Panc1 (cell line): ENCODE measurements at regions not wholly inside any gene's neighbourhood (a gene's known extent, or its start where the extent isn't known, plus 50 kb on each side); places are given as distances from the start of the nearest gene placed in this dataset.

Source experiments
- ATAC-seq: fragments of 200-7000 bp; cut with Tn5 transposase; 2 replicates; pipeline ENCODE4 v1.9.1; 2020; ENCODE audit warnings: mild to moderate bottlenecking, moderate library complexity
- BruUV-seq: library from RNA; stranded (reverse); fragments of 400-500 nt; replicated peaks from 2 replicates; lab custom pipeline; 2021; lab: Mats Ljungman, UMichigan
- CTCF ChIA-PET: fragments of 300-600 bp; sonication (Branson Sonifier 250); formaldehyde crosslinking; loops from one replicate; lab custom pipeline; 2022; ENCODE audit warnings: antibody characterized with exemption; lab: Charles Lee
- POLR2A ChIA-PET: fragments of 300-600 bp; sonication (Branson Sonifier 250); formaldehyde crosslinking; loops from one replicate; lab custom pipeline; 2022; ENCODE audit warnings: antibody characterized with exemption; lab: Charles Lee
- DNase-seq: peaks from one replicate; pipeline ENCODE4 v3.0.0-alpha.2; 2010; ENCODE audit warnings: low read depth, low spot score
- H3K27ac ChIP-seq: 2 replicates; pipeline ENCODE4 v1.5.1; 2011; ENCODE audit warnings: mild to moderate bottlenecking, low read length, inconsistent platforms
- H3K27me3 ChIP-seq: fragments of 200-500 bp; sonication (Bioruptor generic); 2 replicates; pipeline ENCODE4 v1.6.0; 2014; ENCODE audit warnings: low read length, inconsistent platforms; ENCODE audit not compliant: control insufficient read depth, insufficient read depth
- H3K36me3 ChIP-seq: fragments of 200-500 bp; sonication (Bioruptor generic); 2 replicates; pipeline ENCODE4 v1.5.1; 2014; ENCODE audit warnings: inconsistent platforms, mild to moderate bottlenecking, low read length, moderate library complexity; ENCODE audit not compliant: control insufficient read depth, insufficient read depth
- H3K4me1 ChIP-seq: 2 replicates; pipeline ENCODE4 v1.5.1; 2011; ENCODE audit warnings: inconsistent platforms, mild to moderate bottlenecking, low read length, moderate library complexity; ENCODE audit not compliant: control insufficient read depth, insufficient read depth
- H3K4me3 ChIP-seq, 2 experiments: 2 replicates each; pipeline ENCODE4 v1.5.1; 2011 to 2012; ENCODE audit warnings: low read depth in 2 of 2, low read length in 2 of 2, mild to moderate bottlenecking in 2 of 2, inconsistent platforms in 1 of 2, moderate library complexity in 1 of 2
- H3K9me3 ChIP-seq: fragments of 200-500 bp; sonication (Bioruptor generic); 2 replicates; pipeline ENCODE4 v1.5.1; 2014; ENCODE audit warnings: low read depth, mild to moderate bottlenecking, inconsistent platforms, low read length, moderate library complexity; ENCODE audit not compliant: control insufficient read depth, insufficient read depth
- CTCF ChIP-seq: fragments of 450-650 bp; IDR thresholded peaks from 2 replicates; pipeline ENCODE4 v1.5.1; 2017; ENCODE audit warnings: mild to moderate bottlenecking
- POLR2AphosphoS5 ChIP-seq: IDR thresholded peaks from 2 replicates; pipeline ENCODE4 v1.6.1; 2012; ENCODE audit warnings: mild to moderate bottlenecking, low read depth, low read length, moderate library complexity
- REST ChIP-seq, 2 experiments: IDR thresholded peaks; 2 replicates each; pipeline ENCODE4 v1.6.1; 2011 to 2012; ENCODE audit warnings: low read depth in 2 of 2, control low read depth in 1 of 2, low read length in 1 of 2, mild to moderate bottlenecking in 1 of 2, moderate library complexity in 1 of 2; ENCODE audit not compliant: insufficient read depth in 1 of 2
- SIN3A ChIP-seq: IDR thresholded peaks from 2 replicates; pipeline ENCODE4 v1.6.1; 2012; ENCODE audit warnings: low read depth, mild to moderate bottlenecking, low read length, moderate library complexity, borderline replicate concordance; ENCODE audit not compliant: insufficient read depth
- TCF7L2 ChIP-seq: IDR thresholded peaks from 2 replicates; pipeline ENCODE4 v1.6.1; 2011; ENCODE audit warnings: mild to moderate bottlenecking, low read depth, low read length, inconsistent platforms
- in situ Hi-C: cut with HindIII; loops from 2 replicates; pipeline ENCODE4 v1.10.0; 2016; ENCODE audit warnings: low sequenced_read_pairs, low pct_unique_long_range_greater_than_20kb
- intact Hi-C: fragments of 100-400 bp; cut with micrococcal nuclease; formaldehyde crosslinking; loops from one replicate; pipeline ENCODE4 v1.10.0; 2022; ENCODE audit not compliant: unreplicated experiment

- H3K27ac ChIP-seq = no peak overlapping the region
- BruUV-seq = no TSS peak
- no peak overlapping the region for H3K4me3 ChIP-seq
- ATAC-seq (no peak), DNase-seq (no peak)
- H3K4me1 ChIP-seq = no peaks in the 10 kb centered on the region
- no peaks in the 10 kb centered on the region for H3K27me3 ChIP-seq
- TF ChIP-seq POLR2AphosphoS5 = no peak
- TF ChIP-seq CTCF = no peak
- no peak for TF ChIP-seq SIN3A
- H3K36me3 ChIP-seq = no peaks in the 10 kb centered on the region
- intact Hi-C loops (no loop called here), in situ Hi-C loops (no loop called here)
- POLR2A ChIA-PET = interaction anchor here (0.6 kb wide), 1 partner anchor 577 kb away, joined by 4 read pairs; no protein-coding TSS in a partner anchor
- CTCF ChIA-PET = interaction anchor here (0.6 kb wide), 1 partner anchor 784 kb away, joined by 3 read pairs; no protein-coding TSS in a partner anchor
- no peaks in the 10 kb centered on the region for H3K9me3 ChIP-seq
These were observed 366.5 kb upstream of the CRIM1 start for GRCh38 chr2:35989040-35989439.

- ATAC-seq = no peak
- POLR2A ChIA-PET = no interaction called here
- in situ Hi-C loops = no loop called here
These were observed 368.7 kb upstream of the CRIM1 start for GRCh38 chr2:35986871-35987270.

More at GRCh38 chr2:35986871-35987270, 368.7 kb upstream of the CRIM1 start:
- Histone ChIP-seq H3K4me3 (no peak overlapping the region), H3K27ac (no peak overlapping the region), H3K4me1 (no peaks in the 10 kb centered on the region), H3K27me3 (no peaks in the 10 kb centered on the region; the same call in 1 of the 2 replicates), H3K36me3 (no peaks in the 10 kb centered on the region), H3K9me3 (no peaks in the 10 kb centered on the region)
- intact Hi-C loops = no loop called here
- no TSS peak for BruUV-seq
- DNase-seq = no peak
- TF ChIP-seq REST (IDR thresholded peaks at IDR 0.05; ENCODE audit: insufficient read depth in 1 of 2, low read depth in 2 of 2, low read length in 1 of 2) (no peak), TCF7L2 (no peak), SIN3A (no peak), CTCF (no peak), POLR2AphosphoS5 (no peak)
- CTCF ChIA-PET = no interaction called here
